HAP-1 (cell line): ENCODE measurements at regions not wholly inside any gene's neighbourhood (a gene's known extent, or its start where the extent isn't known, plus 50 kb on each side); places are given as distances from the start of the nearest gene placed in this dataset.
"Not testable (repeated sequence)": the region's sequence is repeated elsewhere in the genome, so short reads cannot be mapped to it uniquely, and the experiment has no call there.

Experiments used
- DNase-seq, 2 experiments: peaks; one replicate each; pipeline ENCODE4 v3.0.0-alpha.2; 2016 to 2020; ENCODE audit warnings: low spot score in 2 of 2
- H3K27me3 ChIP-seq: fragments of 250-450 bp; sonication (Bioruptor Pico); 2 replicates; pipeline ENCODE4 v1.5.1; 2020; ENCODE audit warnings: low read depth, mild to moderate bottlenecking, moderate library complexity
- H3K36me3 ChIP-seq: fragments of 250-450 bp; sonication (Bioruptor Pico); replicated peaks from 2 replicates; pipeline ENCODE4 v1.5.1; 2020; ENCODE audit warnings: mild to moderate bottlenecking
- H3K4me1 ChIP-seq: fragments of 250-450 bp; sonication (Bioruptor Pico); 2 replicates; pipeline ENCODE4 v1.5.1; 2020; ENCODE audit warnings: mild to moderate bottlenecking
- H3K4me3 ChIP-seq: fragments of 250-450 bp; sonication (Bioruptor Pico); 2 replicates; pipeline ENCODE4 v1.5.1; 2020; ENCODE audit warnings: mild to moderate bottlenecking, moderate library complexity
- H3K9me3 ChIP-seq: fragments of 250-450 bp; sonication (Bioruptor Pico); 2 replicates; pipeline ENCODE4 v1.5.1; 2020; ENCODE audit warnings: mild to moderate bottlenecking, moderate library complexity
- in situ Hi-C: fragments of 300-500 bp; cut with MboI; formaldehyde crosslinking; loops from 3 replicates; pipeline ENCODE4 v1.14.3; 2020; ENCODE audit warnings: low sequenced_read_pairs, inconsistent platforms, mixed read lengths

GRCh38 chr6:23635150-23635549 is 490.9 kb upstream of the NRSN1 start:
- H3K4me1 ChIP-seq = no peaks in the 10 kb centered on the region
- no peaks in the 10 kb centered on the region for H3K9me3 ChIP-seq
- H3K4me3 ChIP-seq = no peak overlapping the region
- DNase-seq = no peak
- H3K36me3 ChIP-seq = no peaks in the 10 kb centered on the region
- in situ Hi-C loops = no loop called here
- no peaks in the 10 kb centered on the region for H3K27me3 ChIP-seq

GRCh38 chr6:23637296-23637695 is 488.7 kb upstream of the NRSN1 start:
- no peak for DNase-seq
- in situ Hi-C loops = no loop called here
- no peaks in the 10 kb centered on the region for H3K4me1 ChIP-seq
- no peaks in the 10 kb centered on the region for H3K9me3 ChIP-seq
- no peaks in the 10 kb centered on the region for H3K36me3 ChIP-seq
- no peak overlapping the region for H3K4me3 ChIP-seq
- no peaks in the 10 kb centered on the region for H3K27me3 ChIP-seq

GRCh38 chr6:23642849-23643248 is 483.2 kb upstream of the NRSN1 start:
- in situ Hi-C loops = no loop called here
- DNase-seq = no peak
- H3K36me3 ChIP-seq = no peaks in the 10 kb centered on the region

GRCh38 chr6:23647045-23647444 is 479.0 kb upstream of the NRSN1 start:
- no peaks in the 10 kb centered on the region for H3K9me3 ChIP-seq
- in situ Hi-C loops = no loop called here
- no peak overlapping the region for H3K4me3 ChIP-seq
- no peaks in the 10 kb centered on the region for H3K36me3 ChIP-seq
- no peak for DNase-seq
- H3K4me1 ChIP-seq = no peaks in the 10 kb centered on the region
- H3K27me3 ChIP-seq = no peaks in the 10 kb centered on the region

More at GRCh38 chr6:23642849-23643248, 483.2 kb upstream of the NRSN1 start:
- Histone ChIP-seq H3K27me3 (no peaks in the 10 kb centered on the region), H3K9me3 (no peaks in the 10 kb centered on the region), H3K4me1 (no peaks in the 10 kb centered on the region), H3K4me3 (no peak overlapping the region)

GRCh38 chr6:23650676-23651075 is 475.3 kb upstream of the NRSN1 start:
- H3K4me1 ChIP-seq = no peaks in the 10 kb centered on the region
- H3K4me3 ChIP-seq = no peak overlapping the region
- H3K27me3 ChIP-seq = no peaks in the 10 kb centered on the region
- DNase-seq = no peak
- H3K9me3 ChIP-seq = no peaks in the 10 kb centered on the region
- no peaks in the 10 kb centered on the region for H3K36me3 ChIP-seq
- in situ Hi-C loops = no loop called here

GRCh38 chr6:23654745-23655144 is 471.3 kb upstream of the NRSN1 start:
- Histone ChIP-seq H3K36me3 (no peaks in the 10 kb centered on the region), H3K9me3 (no peaks in the 10 kb centered on the region; the same call in 1 of the 2 replicates), H3K27me3 (no peaks in the 10 kb centered on the region), H3K4me3 (no peak overlapping the region), H3K4me1 (0 out of 2 replicates have a peak, but pooled peaks cover 2% of the 10 kb centered on the region)
- no peak for DNase-seq
- in situ Hi-C loops = no loop called here

- Histone ChIP-seq H3K9me3 (no peaks in the 10 kb centered on the region; the same call in 1 of the 2 replicates), H3K27me3 (no peaks in the 10 kb centered on the region), H3K36me3 (no peaks in the 10 kb centered on the region), H3K4me3 (no peak overlapping the region), H3K4me1 (0 out of 2 replicates have a peak, but pooled peaks cover 2% of the 10 kb centered on the region)
- in situ Hi-C loops = no loop called here
- no peak for DNase-seq
Measured at GRCh38 chr6:23655525-23655924, 470.5 kb upstream of the NRSN1 start.

GRCh38 chr6:23656255-23657194 is 469.5 kb upstream of the NRSN1 start:
- H3K36me3 ChIP-seq = no peaks in the 10 kb centered on the region
- H3K4me3 ChIP-seq = no peak overlapping the region
- 0 out of 2 replicates have a peak, but pooled peaks cover 2% of the 10 kb centered on the region for H3K4me1 ChIP-seq
- H3K9me3 ChIP-seq = no peaks in the 10 kb centered on the region; the same call in 1 of the 2 replicates
- H3K27me3 ChIP-seq = no peaks in the 10 kb centered on the region
- peak; percentile 39 to 40 for DNase-seq
- in situ Hi-C loops = no loop called here

GRCh38 chr6:23659125-23659524 is 466.9 kb upstream of the NRSN1 start:
- in situ Hi-C loops = no loop called here
- H3K9me3 ChIP-seq = no peaks in the 10 kb centered on the region; the same call in 1 of the 2 replicates
- 0 out of 2 replicates have a peak, but pooled peaks cover 2% of the 10 kb centered on the region for H3K4me1 ChIP-seq
- H3K36me3 ChIP-seq = no peaks in the 10 kb centered on the region
- no peak overlapping the region for H3K4me3 ChIP-seq
- DNase-seq = peak; percentile 19 to 31
- H3K27me3 ChIP-seq = no peaks in the 10 kb centered on the region

GRCh38 chr6:23661549-23661948 is 464.5 kb upstream of the NRSN1 start:
- in situ Hi-C loops = no loop called here
- no peak overlapping the region for H3K4me3 ChIP-seq
- H3K9me3 ChIP-seq = no peaks in the 10 kb centered on the region; the same call in 1 of the 2 replicates
- no peaks in the 10 kb centered on the region for H3K36me3 ChIP-seq
- H3K27me3 ChIP-seq = no peaks in the 10 kb centered on the region
- H3K4me1 ChIP-seq = no peaks in the 10 kb centered on the region
- no peak for DNase-seq

- Histone ChIP-seq H3K4me3 (no peak overlapping the region), H3K27me3 (no peaks in the 10 kb centered on the region), H3K9me3 (no peaks in the 10 kb centered on the region; the same call in 1 of the 2 replicates), H3K4me1 (no peaks in the 10 kb centered on the region), H3K36me3 (no peaks in the 10 kb centered on the region)
- in situ Hi-C loops = no loop called here
- DNase-seq = no peak
Measured at GRCh38 chr6:23663096-23663495, 462.9 kb upstream of the NRSN1 start.

- in situ Hi-C loops = no loop called here
- DNase-seq = no peak
- H3K9me3 ChIP-seq = no peaks in the 10 kb centered on the region; the same call in 1 of the 2 replicates
- no peaks in the 10 kb centered on the region for H3K4me1 ChIP-seq
- no peaks in the 10 kb centered on the region for H3K36me3 ChIP-seq
- no peak overlapping the region for H3K4me3 ChIP-seq
- no peaks in the 10 kb centered on the region for H3K27me3 ChIP-seq
Measured at GRCh38 chr6:23663652-23664051, 462.4 kb upstream of the NRSN1 start.

- DNase-seq, H3K36me3 ChIP-seq, H3K27me3 ChIP-seq, H3K9me3 ChIP-seq, H3K4me1 ChIP-seq, in situ Hi-C loops, H3K4me3 ChIP-seq: not testable (repeated sequence)
Measured at GRCh38 chr6:23665911-23666310, 460.1 kb upstream of the NRSN1 start.

- H3K4me3 ChIP-seq = no peak overlapping the region
- no peak for DNase-seq
- no peaks in the 10 kb centered on the region for H3K4me1 ChIP-seq
- no peaks in the 10 kb centered on the region for H3K36me3 ChIP-seq
- no peaks in the 10 kb centered on the region for H3K27me3 ChIP-seq
- in situ Hi-C loops = no loop called here
- no peaks in the 10 kb centered on the region; the same call in 1 of the 2 replicates for H3K9me3 ChIP-seq
Measured at GRCh38 chr6:23672737-23673136, 453.3 kb upstream of the NRSN1 start.
